Fibroblast of skin of back (primary cell): ENCODE measurements at regions not wholly inside any gene's neighbourhood (a gene's known extent, or its start where the extent isn't known, plus 50 kb on each side); places are given as distances from the start of the nearest gene placed in this dataset.
"Not testable (repeated sequence)": the region's sequence is repeated elsewhere in the genome, so short reads cannot be mapped to it uniquely, and the experiment has no call there.

Source experiments
- DNase-seq: peaks from one replicate; pipeline ENCODE4 v3.0.0-alpha.2; 2013

- DNase-seq: no peak
These were observed 443.1 kb upstream of the FMR1 start for GRCh38 chrX:147468600-147468999.

DNA sequence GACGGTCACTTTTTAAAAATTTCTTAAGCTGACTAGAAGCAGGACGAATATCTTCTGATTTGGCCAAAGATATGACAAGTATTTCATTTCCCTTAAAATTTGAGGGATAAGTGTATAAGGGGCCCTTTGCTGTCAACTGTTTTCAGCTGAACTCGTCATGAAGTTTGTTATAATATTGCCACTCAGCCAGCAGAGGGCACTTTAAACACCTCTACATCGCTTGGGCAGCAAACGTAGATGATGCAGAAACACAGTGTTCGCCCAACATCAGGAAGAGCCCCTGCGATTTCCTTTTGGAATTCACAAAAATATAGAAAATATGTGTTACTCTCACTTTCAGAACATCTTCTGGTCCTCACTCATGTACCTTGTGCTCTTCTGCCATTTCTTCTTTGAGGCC, 435.7 kb upstream of the FMR1 start:
- peak; percentile 11 for DNase-seq

- DNase-seq: no peak
These were observed 432.8 kb upstream of the FMR1 start for GRCh38 chrX:147478899-147479298.

DNA sequence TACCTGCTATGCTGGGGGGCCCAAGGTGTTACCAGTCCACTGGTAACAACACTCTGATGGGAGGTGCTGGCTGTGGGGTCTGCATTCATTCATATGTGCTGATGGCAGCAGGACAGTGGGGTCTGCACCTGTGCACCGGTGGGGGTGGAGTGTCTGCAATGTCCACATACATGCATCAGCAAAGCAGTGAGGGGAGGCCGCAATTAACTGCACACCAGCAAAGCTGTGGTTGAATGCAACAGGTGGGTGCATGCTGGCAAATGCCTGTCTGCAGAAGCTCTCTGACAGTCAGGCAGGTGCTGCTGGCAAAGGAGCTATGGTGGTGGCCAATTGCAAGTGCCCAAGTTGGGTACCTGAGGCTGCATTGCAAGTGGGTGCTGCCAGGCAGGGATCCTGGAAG, 426.5 kb upstream of the FMR1 start:
- DNase-seq: no peak

GRCh38 chrX:147494365-147494764, 417.4 kb upstream of the FMR1 start:
- no peak for DNase-seq

DNA sequence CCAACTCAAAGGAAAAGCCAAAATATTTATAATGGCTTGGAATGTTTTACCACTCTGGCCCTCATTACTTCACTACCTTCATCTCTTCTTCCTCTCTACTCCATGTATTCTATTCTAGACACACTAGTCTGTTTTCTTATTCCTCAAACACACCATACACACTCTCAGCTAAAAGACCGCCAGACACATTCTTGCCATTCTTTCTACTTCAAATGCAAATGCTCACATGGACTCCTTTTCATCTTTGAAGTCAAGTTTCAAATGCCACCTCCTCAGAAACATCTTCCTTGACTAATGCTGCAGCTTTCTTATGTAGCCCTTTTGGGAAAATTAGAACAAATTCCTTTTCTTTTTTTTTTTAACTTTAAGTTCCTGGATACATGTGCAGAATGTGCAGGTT, 412.9 kb upstream of the FMR1 start:
- DNase-seq: no peak

DNA sequence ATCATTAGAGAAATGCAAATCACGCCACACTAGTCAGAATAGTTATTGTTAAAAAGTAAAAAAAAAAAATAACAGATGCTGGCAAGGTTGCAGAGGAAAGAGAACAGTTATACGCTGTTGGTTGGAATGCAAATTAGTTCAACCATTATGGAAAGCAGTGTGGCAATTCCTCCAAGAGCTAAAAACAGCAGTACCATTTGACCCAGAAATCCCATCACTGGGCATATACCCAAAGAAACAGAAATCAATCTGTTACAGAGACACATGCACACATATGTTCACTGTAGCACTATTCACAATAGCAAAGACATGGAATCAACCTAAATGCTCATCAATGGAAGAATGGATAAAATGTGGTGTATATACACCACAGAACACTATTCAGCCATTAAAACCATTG, 388.7 kb upstream of the FMR1 start:
- DNase-seq: no peak

DNA sequence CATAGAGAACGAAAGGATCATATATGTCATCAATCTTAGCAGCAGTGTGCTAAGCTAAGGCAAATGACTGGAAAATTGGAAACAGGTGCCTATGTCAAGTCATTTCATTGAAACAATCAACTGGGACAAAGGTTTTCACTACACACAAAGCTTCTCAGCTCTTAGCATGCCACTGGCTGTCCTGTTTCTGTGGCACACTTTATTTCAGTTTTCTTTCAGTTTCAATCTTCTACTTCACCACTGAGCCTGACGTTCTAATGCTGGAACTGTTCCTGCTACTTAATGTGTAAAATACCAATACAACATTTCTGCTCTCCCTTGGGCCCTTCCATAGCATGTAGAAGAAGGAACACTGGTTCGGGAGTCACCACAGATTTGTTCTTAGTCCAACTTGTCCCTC, 378.3 kb upstream of the FMR1 start:
- no peak for DNase-seq

DNA sequence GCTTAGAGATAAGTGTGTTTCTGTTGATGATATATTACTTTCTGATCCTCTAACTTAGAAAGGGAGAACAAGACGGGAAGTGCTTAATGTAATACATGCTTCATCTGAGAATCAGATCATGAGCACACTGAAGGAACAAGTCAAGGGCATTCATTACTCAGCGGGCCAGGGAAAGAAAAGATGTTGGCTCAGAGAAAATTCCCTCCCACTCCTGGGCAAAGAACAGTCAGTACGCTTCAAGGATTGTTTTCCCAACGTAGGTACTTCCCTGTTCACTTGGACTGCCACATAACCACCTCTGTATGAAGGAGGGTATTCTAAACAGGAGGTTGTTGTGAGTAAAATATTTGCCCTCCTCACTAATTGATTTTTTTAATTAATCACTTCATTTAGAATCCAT, 374.5 kb upstream of the FMR1 start:
- DNase-seq: no peak

- DNase-seq: not testable (repeated sequence)
These were observed 363.7 kb upstream of the FMR1 start for GRCh38 chrX:147548023-147548422.

GRCh38 chrX:147550217-147550616, 361.5 kb upstream of the FMR1 start:
- DNase-seq: no peak

DNA sequence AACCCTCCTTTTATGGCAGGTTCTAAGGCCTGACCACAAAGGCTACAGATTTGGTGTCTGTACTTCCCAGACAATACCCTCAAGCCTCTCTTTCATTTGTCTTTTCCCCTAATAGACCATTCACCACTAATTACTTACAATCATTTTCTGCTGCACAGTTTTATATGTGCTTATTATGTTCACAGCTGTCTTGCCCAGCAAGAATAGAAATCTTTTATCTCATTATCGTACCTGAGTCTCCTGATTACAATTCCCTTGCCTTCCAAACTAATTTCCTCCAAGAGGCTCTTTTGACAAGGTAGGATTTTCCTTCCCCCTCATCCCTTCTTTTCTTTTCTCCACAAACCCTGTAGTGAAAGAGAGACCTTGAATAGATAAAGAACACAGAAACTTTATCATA, 352.5 kb upstream of the FMR1 start:
- no peak for DNase-seq

DNA sequence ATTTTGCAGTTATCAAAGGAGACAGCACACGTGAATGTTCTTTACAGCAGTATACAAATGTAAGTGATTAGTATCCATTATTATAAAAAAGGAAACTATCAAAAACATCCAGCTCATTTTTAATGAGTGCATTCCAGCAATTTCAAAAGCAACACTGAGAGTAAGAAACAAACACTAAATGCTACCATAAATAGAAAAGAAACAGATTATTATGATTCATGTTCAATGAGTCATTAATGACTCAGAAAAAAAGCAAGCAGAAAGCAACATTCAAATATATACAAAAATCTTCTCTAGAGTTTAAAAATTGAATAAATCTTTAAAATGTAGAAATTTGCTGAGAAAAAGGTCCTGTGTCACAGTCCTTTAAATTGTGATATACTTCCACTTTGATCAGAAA, 346.5 kb upstream of the FMR1 start:
- DNase-seq: peak; percentile 53

DNA sequence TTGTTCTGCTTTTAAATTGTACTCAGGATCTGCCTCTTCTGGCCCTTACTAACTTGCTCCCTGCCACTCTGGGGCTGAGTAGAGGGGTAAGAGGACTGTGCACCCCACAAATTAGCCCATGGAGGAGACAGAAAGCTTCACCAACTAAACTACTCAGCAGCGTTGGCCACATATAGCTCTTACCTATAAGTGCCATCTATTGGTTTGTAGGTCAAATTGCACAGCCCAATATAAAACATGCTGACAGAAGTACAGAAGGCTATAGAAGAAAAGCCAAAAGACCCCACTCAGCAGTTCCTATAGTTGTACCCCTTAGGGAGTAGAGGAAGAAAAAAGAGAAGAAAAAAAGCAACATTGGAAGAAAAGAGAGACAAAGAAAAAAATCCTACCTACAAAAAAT, 341.2 kb upstream of the FMR1 start:
- peak; percentile 1 for DNase-seq

GRCh38 chrX:147573266-147573665, 338.5 kb upstream of the FMR1 start:
- DNase-seq: no peak

GRCh38 chrX:147602176-147602696, 309.5 kb upstream of the FMR1 start:
- peak; percentile 9 for DNase-seq

DNA sequence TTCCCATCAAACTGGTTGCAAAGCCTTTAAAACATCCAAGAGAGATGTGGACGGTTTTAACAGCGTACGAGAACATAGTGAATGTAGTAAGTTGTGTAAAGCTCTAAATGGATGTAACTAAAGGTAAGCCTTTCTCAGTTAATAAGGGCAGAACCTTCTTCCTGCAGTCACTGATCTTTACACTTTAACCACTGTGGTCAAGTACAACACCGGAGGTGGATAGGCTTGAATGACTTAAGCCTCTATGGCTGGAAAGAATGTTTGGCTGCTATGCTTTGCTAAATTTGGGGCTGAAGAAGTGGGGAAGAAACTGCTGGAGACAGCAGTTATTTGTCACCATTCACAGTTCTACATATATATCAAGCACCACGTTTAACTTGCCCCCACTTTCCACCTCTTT, 285.1 kb upstream of the FMR1 start:
- DNase-seq: no peak

GRCh38 chrX:147635186-147635585, 276.5 kb upstream of the FMR1 start:
- no peak for DNase-seq

DNA sequence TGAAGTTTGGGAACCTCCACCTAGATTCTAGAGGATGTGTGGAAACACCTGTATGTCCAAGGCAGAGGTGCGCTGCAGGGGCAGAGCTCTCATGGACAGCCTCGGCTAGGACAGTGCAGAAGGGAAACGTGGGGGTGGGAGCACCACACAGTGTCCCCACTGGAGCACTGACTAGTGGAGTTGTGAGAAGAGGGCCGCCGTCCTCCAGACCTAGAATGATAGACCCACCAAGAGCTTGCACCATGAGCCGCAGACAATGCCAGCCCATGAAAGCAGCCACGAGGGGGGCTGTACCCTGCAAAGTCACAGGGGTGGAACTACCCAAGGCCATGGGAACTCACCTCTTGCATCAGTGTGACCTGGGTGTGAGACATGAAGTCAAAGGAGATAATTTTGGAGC, 274.5 kb upstream of the FMR1 start:
- DNase-seq: no peak

- DNase-seq: no peak
These were observed 264.6 kb upstream of the FMR1 start for GRCh38 chrX:147646949-147647723.

DNA sequence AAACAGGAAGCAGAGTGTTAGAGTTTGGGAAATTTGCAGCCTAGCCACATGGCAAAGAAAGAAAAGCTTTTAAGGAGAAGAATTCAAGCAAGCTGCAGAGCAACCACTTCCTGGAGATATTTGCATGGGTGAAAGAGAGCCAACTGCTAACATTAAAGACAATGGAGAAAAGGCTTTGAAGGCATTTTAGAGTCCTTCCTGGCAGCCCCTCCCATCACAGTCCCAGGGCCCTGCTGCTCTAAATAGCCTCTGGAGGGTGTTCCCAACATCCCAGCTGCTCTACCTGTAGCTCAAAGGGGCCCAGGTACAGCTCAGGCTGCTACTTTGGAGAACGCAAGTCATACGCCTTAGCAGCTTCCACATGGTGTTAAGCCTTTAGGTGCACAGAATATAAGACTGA, 235.9 kb upstream of the FMR1 start:
- DNase-seq: no peak

DNA sequence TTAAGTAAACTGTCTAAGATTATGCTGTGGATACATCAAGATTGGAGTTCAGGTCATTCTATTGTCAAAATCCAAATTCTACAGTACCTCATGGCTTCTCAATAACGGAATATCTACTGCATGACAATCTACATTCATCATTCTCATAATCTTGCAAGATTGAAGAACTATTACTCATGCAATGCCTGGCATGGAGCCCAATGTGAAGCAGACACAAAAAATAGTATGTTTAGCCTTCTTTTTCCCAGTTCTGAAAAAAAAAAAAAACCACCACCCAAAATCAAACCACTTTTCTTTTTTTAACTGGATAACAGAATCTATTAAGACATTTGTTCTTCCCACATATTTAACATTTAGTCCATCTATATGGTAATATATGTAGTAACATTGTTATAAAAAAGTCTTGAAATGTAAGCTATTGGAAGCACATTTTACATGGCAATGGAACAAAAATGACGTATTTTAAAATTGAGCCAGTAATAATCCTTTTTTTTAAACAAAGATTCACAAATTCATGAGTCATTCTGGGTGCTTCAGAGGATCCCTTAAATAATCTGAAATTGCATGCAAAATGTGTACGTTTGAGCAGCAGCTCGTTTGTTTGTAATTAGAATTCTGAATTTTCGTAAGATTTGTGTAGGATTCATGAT, 232.2 kb upstream of the FMR1 start:
- peak; percentile 8 for DNase-seq

- DNase-seq: no peak
These were observed 231.5 kb upstream of the FMR1 start for GRCh38 chrX:147680251-147680650.

DNA sequence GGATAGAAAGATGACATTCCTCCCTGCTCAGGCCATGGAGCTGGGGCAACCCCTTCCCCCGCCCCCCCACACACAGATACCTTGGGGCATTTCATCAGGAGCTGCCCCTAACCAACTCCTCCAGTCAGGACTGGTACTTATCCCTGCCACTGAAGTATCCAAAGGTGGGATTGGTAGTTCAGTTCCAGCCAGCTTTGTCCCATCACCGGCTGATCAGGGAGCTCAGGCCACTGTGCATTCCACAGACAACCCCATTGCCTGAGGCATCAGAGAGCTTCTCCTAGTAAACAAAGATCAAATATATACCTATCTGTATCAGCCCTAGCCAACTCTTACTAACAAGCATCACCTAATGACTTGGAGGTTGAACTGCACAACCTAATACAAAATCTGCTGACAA, 218.2 kb upstream of the FMR1 start:
- DNase-seq: no peak
